Loucy (cell line): ENCODE measurements at regions not wholly inside any gene's neighbourhood (a gene's known extent, or its start where the extent isn't known, plus 50 kb on each side); places are given as distances from the start of the nearest gene placed in this dataset.

Experiments used
- H2AFZ ChIP-seq: fragments of 200-600 bp; sonication (generic); 2 replicates; pipeline ENCODE4 v1.6.0; 2016; ENCODE audit warnings: antibody characterized with exemption, mild to moderate bottlenecking, low read length, moderate library complexity
- H3F3A ChIP-seq: fragments of 200-600 bp; 2 replicates; pipeline ENCODE4 v1.6.0; 2016; ENCODE audit warnings: antibody characterized with exemption, low read depth, mild to moderate bottlenecking
- H3K27me3 ChIP-seq: fragments of 200-600 bp; sonication (generic); 2 replicates; pipeline ENCODE4 v1.6.1; 2014; ENCODE audit warnings: low read length, mild to moderate bottlenecking; ENCODE audit not compliant: insufficient read depth, poor library complexity, severe bottlenecking
- H3K36me3 ChIP-seq: fragments of 200-600 bp; sonication (generic); 2 replicates; pipeline ENCODE4 v1.6.1; 2016; ENCODE audit warnings: low read length; ENCODE audit not compliant: insufficient read depth
- H3K4me1 ChIP-seq: fragments of 200-600 bp; sonication (generic); 2 replicates; pipeline ENCODE4 v1.5.1; 2014; ENCODE audit warnings: low read length, mild to moderate bottlenecking; ENCODE audit not compliant: insufficient read depth, poor library complexity, severe bottlenecking
- H3K4me2 ChIP-seq: fragments of 200-600 bp; sonication (generic); 2 replicates; pipeline ENCODE4 v1.6.0; 2014; ENCODE audit warnings: antibody characterized with exemption, low read length, low read depth, mild to moderate bottlenecking; ENCODE audit not compliant: poor library complexity, severe bottlenecking
- H3K4me3 ChIP-seq: fragments of 200-600 bp; sonication (generic); 2 replicates; pipeline ENCODE4 v1.5.1; 2014; ENCODE audit warnings: low read length, mild to moderate bottlenecking, mixed read lengths; ENCODE audit not compliant: poor library complexity, severe bottlenecking
- H3K79me2 ChIP-seq: fragments of 200-600 bp; sonication (generic); 2 replicates; pipeline ENCODE4 v1.6.1; 2014; ENCODE audit warnings: low read length; ENCODE audit not compliant: insufficient read depth
- H3K9ac ChIP-seq: fragments of 200-600 bp; sonication (generic); 2 replicates; pipeline ENCODE4 v1.6.0; 2014; ENCODE audit warnings: mild to moderate bottlenecking, low read depth, low read length, moderate library complexity; ENCODE audit not compliant: poor library complexity, severe bottlenecking
- H3K9me2 ChIP-seq: fragments of 200-600 bp; sonication (generic); replicated peaks from 2 replicates; pipeline ENCODE4 v1.6.1; 2016; ENCODE audit warnings: low read depth, low read length, mixed read lengths
- H3K9me3 ChIP-seq: fragments of 200-600 bp; sonication (generic); 2 replicates; pipeline ENCODE4 v1.6.1; 2014; ENCODE audit warnings: mild to moderate bottlenecking, antibody characterized with exemption, low read length, low read depth; ENCODE audit not compliant: insufficient read depth
- H4K20me1 ChIP-seq: fragments of 200-600 bp; sonication (generic); 2 replicates; pipeline ENCODE4 v1.6.0; 2014; ENCODE audit warnings: antibody characterized with exemption, low read length, mild to moderate bottlenecking; ENCODE audit not compliant: insufficient read depth, poor library complexity, severe bottlenecking
- EZH2phosphoT487 ChIP-seq: fragments of 200-600 bp; IDR thresholded peaks from 2 replicates; pipeline ENCODE4 v1.6.1; 2018; ENCODE audit warnings: antibody characterized with exemption, mild to moderate bottlenecking, moderate library complexity, borderline replicate concordance
- TF ChIP-seq, protein P1 (sequence below): fragments of 200-600 bp; sonication (generic); conservative IDR thresholded peaks from 2 replicates; pipeline ENCODE4 v1.5.1; 2014; ENCODE audit warnings: mild to moderate bottlenecking, antibody characterized with exemption, low read length

DNA sequence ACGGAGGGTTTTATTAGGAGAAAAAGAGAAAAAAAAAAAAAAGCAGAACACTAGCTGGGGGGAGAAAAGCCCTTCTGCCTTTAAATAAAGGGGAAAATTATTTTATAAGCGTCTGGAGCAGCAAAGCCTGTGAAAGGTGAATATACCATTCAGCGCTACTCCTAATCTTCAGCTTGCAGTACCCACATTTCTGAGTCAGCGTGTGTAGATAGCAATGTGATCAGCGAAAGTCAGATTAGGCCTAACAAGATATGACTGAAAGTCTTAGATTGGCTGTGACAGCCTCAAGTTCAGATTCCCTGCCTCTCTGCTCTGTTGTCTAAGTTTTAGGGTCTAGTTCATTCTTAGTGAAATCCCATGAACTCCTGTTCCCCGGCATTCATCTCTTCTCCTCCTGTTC lies 279.5 kb downstream of the TMEM114 start:
- Histone ChIP-seq H3K9me3 (no peaks in the 10 kb centered on the region), H3K4me1 (no peaks in the 10 kb centered on the region)

DNA sequence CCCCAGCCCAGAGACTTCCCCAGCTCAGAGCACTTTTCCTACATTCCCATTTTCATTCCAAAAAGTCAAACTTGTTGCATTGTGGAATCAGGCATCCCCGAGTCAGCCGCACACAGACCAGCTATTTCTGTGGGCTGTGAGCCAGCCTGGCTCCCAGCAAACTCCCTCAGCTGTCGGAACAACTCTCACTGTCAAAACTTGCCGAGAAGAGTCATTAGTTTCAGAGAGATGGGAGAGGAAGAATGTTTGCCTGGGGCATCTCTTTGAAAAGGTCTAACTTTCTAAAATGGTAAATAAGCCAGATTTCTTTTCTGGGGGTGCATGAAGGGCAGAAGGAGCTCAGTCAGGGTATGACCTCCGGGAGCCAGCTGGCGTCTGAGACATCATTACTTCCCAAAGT lies 280.0 kb downstream of the TMEM114 start:
- Histone ChIP-seq H3K4me3 (no peak overlapping the region), H3K4me2 (no peak overlapping the region), H3K27me3 (no peaks in the 10 kb centered on the region), H3K9me3 (no peaks in the 10 kb centered on the region), H2AFZ (no peak overlapping the region), H3K9me2 (no peaks in the 10 kb centered on the region), H3F3A (no peaks in the 10 kb centered on the region), H3K4me1 (no peaks in the 10 kb centered on the region), H3K36me3 (no peaks in the 10 kb centered on the region), H3K79me2 (no peaks in the 10 kb centered on the region), H3K9ac (no peak overlapping the region), H4K20me1 (no peaks in the 10 kb centered on the region)
- TF ChIP-seq, protein P1, sequence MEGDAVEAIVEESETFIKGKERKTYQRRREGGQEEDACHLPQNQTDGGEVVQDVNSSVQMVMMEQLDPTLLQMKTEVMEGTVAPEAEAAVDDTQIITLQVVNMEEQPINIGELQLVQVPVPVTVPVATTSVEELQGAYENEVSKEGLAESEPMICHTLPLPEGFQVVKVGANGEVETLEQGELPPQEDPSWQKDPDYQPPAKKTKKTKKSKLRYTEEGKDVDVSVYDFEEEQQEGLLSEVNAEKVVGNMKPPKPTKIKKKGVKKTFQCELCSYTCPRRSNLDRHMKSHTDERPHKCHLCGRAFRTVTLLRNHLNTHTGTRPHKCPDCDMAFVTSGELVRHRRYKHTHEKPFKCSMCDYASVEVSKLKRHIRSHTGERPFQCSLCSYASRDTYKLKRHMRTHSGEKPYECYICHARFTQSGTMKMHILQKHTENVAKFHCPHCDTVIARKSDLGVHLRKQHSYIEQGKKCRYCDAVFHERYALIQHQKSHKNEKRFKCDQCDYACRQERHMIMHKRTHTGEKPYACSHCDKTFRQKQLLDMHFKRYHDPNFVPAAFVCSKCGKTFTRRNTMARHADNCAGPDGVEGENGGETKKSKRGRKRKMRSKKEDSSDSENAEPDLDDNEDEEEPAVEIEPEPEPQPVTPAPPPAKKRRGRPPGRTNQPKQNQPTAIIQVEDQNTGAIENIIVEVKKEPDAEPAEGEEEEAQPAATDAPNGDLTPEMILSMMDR: no peak
- TF ChIP-seq EZH2phosphoT487: no peak

More for the DNA sequence above, 279.5 kb downstream of the TMEM114 start:
- Histone ChIP-seq H3K4me2 (no peak overlapping the region), H3K9ac (no peak overlapping the region), H3F3A (no peaks in the 10 kb centered on the region), H3K4me3 (no peak overlapping the region), H2AFZ (no peak overlapping the region), H3K36me3 (no peaks in the 10 kb centered on the region), H3K79me2 (no peaks in the 10 kb centered on the region), H4K20me1 (no peaks in the 10 kb centered on the region), H3K27me3 (no peaks in the 10 kb centered on the region), H3K9me2 (no peaks in the 10 kb centered on the region)
- no peak for TF ChIP-seq EZH2phosphoT487
- TF ChIP-seq, protein P1: no peak

DNA sequence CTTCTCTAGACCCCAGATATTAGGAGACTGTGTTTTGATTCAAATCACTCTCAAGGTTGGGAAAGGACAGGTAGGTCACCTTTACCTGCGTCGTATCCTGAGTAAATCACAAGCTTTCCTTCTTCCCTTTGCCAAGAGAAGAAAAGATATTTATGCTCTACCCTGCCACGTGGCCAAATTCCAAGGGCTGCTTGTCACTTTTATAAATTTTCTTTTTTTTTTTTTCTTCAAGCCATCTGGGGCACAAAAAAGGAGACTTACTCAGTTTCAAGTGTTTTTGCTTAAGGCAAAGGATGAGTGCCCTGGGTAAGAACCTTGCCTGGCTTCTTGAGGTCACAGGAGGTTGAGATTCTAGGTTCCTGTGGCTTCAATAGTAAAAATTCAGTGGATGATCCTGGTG lies 285.1 kb downstream of the TMEM114 start:
- Histone ChIP-seq H3K79me2 (no peaks in the 10 kb centered on the region), H3K4me1 (no peaks in the 10 kb centered on the region), H3K36me3 (no peaks in the 10 kb centered on the region), H2AFZ (no peak overlapping the region), H3K4me3 (no peak overlapping the region), H3K9me3 (no peaks in the 10 kb centered on the region), H3K4me2 (no peak overlapping the region), H3K27me3 (no peaks in the 10 kb centered on the region), H3K9ac (no peak overlapping the region), H3K9me2 (no peaks in the 10 kb centered on the region), H4K20me1 (no peaks in the 10 kb centered on the region), H3F3A (no peaks in the 10 kb centered on the region)
- no peak for TF ChIP-seq EZH2phosphoT487
- TF ChIP-seq, protein P1: no peak
